HG03521 (cell line): ENCODE measurements at regions not wholly inside any gene's neighbourhood (a gene's known extent, or its start where the extent isn't known, plus 50 kb on each side); places are given as distances from the start of the nearest gene placed in this dataset.
"Not testable (repeated sequence)": the region's sequence is repeated elsewhere in the genome, so short reads cannot be mapped to it uniquely, and the experiment has no call there.

Source experiments
- ATAC-seq: cut with Tn5 transposase; IDR thresholded peaks from one replicate; pipeline ENCODE4 v1.9.1; 2021; ENCODE audit warnings: mild to moderate bottlenecking, moderate library complexity; ENCODE audit not compliant: unreplicated experiment

DNA sequence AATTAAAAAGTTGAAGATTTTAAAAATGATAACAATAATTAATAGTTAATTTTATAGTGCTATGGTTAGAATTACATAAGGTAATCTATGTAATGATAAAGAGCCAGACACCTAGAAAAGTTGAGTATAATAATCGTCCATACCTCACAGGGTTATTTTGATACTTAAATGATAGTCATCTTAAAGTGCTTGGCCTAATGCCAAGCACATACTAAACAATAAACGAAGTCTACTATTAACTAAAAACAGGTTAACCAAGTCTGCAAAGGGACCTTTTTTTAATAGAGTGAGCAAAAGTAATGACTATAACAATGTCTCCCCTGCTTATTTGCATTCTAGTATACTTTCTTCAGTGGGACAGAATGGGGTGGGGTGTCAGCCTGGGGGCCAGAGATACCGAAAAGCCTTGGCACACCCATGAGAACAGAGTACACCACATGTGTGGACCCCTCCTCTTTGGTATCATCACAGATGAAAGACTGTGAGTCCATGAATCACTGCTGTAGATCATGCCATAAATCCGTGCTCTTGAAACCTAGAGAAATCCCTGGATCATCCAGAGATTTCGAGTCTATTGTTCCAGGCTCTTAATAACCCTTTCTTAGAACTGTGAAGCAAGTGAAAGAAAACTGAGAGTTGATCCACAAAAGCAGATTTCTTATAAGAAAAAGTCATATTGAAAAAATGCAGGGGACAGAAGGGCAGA lies 249.5 kb downstream of the PRELID2 start:
- ATAC-seq = no peak

DNA sequence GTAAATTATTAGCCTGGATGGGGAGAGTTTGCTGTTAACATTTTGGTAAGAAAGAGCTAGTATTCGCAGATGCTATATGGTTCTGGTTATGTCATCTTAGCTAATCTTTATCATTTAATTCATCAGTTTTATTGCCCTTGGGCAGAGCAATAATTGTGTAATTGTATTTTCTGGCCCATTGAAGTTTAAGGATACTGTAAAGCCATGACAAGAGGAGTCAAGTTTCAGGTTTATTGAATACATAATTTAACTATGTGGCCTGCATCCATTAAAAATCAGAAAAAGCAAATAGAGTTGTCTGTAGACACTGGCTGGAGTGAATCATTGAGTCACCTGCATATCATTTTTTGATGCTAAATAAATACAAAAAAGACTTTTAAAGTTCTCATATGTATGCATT lies 255.8 kb downstream of the PRELID2 start:
- no peak for ATAC-seq

DNA sequence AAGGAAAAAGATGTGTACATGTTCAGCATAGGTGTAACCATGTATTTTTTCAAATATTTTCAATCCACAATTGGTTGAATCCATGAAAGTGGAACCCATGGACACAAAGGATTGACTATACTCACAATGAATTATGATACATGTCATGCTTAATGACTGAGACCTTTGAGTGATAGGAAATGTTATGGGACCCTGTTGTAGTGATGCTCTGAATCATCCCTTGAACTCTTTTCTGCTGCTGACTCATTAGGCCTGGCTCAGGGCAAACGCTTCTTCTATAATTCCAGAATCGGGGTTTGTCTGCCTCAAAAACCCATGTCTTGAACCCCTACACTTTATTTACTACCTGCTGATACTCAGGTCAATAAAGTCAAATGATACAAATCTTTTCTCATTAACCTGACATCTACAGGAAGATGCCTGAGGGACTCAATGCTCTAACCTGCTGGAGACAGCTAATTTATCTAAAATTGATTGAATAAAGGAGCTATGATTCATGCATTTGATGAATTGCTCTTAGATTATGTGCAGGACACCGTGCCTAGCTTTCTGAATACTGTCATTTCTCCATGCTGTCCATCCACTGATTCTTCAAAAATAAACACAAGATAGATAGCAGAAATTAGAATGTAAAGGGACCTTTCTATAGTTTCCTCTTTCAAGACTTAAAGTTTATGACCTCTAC lies 260.1 kb downstream of the PRELID2 start:
- ATAC-seq = no peak

DNA sequence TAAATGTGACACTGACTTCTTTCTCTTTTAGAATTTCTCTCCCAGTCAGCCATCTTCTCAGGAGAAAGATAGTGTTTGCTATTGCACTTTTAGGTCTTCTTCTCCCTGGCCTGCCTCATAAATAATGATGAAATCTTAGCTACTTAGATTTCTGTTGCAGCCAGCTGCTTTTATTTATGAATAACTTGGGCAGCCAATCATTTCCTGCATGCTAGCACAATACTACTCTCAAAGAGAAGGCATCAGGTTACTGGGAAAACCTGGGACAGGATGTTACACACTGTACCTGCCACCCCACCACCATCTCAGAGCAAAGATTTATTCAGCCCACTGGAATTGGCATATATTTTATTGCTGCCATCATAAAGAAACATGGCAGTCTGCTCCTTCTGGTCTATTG lies 266.6 kb downstream of the PRELID2 start:
- no peak for ATAC-seq

DNA sequence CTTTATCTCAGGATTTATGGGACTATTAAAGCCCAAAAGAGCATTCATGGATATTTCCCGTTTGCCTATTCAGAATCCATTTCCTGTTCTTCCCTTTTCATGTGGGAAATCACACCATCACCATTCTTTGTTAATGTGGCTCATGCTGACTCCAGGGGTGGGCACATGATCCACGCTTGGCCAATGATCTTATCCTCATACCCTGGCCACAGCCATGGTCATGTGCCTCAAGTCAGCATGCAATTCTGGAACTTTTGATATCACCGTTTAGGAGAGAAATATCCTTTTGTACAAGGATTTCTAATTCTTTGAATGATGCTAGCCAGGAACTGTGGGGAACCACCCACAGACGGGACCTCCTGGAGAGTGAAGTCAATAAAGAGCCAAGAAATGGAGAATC lies 272.2 kb downstream of the PRELID2 start:
- no peak for ATAC-seq

DNA sequence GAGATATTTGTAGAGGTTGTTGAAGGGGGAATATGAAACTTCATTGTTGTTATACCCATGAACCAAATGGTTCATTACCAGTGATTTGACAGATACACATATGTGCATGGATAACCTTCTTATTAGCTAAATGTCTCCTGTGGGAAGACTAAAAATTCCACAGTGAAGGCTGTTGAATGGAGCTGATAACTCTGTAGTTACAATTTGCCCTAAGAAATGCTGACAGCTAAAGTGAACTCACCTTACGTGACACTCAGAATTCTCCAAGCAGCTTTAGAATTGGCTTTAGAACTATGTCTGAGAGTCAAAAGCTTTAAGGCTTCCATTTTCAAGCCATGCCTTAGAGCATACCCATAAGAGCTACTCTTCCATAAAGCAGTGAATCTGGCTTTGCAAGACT lies 276.9 kb downstream of the PRELID2 start:
- no peak for ATAC-seq

DNA sequence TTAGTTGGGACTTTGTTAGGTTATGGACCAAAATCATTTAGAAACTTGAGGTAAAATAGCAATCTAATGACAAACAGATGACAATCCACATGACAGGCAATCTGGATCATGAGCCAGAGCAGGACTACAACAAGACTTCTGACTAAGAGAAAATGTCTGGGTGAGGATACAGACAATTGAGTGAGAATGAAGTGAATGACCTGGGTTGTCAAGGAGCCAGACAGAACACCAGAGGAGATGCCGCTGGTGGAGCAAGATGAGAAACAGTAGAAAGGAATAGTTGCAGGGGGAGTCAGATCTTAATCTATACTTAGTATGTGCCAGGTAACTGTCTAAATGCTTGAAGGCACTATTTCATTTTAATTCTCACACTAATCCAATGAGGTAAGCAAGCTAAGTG lies 277.8 kb downstream of the PRELID2 start:
- ATAC-seq = no peak

DNA sequence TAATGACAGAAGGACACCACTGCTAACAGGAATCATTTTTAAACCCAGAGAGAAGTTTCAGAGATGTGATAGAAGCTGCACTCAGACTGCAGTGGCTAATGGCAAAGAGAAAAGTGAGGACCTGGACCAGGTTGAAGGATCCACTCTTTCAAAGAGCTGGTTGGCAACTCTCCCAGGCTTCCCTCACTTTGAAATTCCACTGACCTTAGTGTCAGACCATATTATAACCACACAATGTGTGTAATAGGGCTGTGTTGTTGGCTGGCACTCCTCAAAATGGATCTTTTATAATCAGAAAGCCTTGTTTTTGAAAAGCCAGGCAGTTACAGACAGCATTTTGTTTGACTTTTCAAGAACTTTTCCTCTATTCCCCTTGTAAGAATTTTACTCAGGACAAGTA lies 280.7 kb downstream of the PRELID2 start:
- ATAC-seq = no peak

DNA sequence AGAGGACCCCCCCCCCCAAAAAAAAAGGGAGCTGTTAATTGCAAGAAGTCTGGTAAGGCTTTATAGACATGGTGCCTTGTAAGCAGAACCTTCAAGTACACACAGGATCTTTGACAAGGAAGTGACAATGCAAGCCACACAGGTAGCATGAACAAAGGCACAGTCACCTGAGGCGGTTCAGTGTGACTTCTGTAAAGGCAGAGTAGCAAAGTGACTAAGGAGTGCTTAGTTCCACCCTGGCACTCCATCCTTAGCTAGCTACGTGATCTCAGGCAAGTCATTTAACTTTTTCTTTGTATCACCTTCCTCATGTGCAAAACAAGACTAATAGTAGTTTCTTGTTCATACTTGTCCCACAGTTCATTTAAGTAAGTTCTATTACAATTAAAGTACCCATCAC lies 282.0 kb downstream of the PRELID2 start:
- ATAC-seq = no peak

DNA sequence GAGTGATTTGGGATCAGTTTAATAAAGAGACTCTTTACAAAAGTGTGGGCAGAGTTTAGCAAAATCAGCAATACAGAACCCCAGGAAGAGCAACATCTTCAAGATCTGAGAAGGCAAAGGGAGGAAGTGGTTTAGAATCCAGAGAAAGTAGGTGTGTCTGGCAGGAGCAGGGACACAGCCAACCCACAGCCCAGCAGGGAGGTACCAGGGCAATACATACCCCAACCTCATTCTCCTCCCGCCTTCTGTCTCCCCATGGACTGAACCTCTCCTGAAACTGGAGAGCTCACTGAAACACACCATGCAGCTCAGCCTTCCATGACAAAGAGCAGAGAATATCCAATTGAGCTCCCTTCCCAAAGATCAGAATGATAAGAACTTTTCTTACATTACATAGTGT lies 283.4 kb downstream of the PRELID2 start:
- ATAC-seq = no peak

DNA sequence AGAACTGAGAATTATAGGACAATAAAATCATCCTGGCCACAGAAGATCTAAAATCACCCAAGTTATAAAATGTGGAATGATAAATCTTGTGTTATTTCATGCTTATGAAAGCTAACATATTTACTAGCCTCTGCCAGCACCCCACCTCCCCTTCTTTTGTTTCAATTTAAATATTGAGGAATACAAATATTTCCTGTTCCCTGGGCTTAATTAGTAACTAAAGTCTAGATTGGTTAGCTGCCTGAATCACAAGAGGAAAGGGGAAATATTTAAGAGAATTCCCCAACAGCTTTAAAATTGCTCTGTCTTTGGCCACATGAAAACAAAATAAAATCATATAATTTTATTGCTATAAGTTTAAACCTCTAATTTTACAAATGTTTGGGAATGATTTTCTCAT lies 287.0 kb downstream of the PRELID2 start:
- no peak for ATAC-seq

DNA sequence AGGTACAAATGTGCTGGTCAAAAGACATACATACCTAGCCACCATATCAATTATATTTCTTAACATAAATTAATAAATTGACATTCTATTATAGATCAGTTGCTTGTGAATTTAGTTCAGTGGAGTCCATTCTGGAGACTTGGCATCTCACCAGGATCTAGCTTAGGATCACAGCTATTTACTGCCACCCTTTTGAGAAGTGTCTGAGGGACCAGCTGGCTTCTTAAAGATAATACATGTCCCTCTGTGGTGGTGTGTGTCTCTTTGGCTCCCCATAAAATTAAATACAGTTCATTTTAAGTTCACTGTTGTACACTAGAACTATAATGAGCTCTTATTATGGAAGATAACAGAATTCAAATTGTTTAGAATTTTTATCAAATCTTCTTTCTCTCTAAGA lies 290.7 kb downstream of the PRELID2 start:
- ATAC-seq = no peak

DNA sequence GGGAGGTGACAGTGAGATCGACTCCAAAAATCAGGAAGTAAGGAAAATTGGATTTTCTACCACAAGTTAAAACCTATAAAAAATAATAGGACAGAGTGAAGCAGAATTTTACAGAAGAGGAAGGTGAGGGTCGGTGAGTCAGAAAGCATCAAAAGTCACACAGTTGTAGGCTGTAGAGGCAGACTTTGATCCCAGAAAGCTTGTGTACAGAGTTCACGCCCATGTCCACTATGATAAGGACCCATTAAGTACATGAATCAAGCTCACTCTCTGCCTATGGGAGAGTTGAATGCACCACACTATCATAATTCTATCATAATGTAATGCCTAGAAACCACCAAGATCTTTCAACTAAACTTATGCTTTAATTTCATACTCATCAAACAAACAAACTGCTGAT lies 291.2 kb downstream of the PRELID2 start:
- no peak for ATAC-seq

DNA sequence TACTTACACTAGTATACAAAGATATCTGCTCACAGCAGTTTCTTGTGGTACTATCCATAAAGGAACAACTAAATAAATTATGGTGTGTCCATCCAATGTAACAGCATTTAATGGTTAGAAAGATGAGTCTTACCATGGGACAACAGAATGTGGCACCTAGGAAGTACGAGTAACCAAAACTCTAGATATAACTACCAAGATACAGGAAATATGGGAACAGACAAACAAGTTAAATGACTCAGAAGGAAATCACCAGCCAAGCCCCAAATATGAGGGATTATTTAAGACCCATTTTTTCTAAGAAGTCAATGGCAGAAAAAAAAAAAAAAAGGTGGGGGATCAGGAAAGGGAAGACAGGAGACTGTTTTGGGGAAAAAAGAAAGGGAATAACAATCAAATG lies 294.8 kb downstream of the PRELID2 start:
- ATAC-seq = no peak

DNA sequence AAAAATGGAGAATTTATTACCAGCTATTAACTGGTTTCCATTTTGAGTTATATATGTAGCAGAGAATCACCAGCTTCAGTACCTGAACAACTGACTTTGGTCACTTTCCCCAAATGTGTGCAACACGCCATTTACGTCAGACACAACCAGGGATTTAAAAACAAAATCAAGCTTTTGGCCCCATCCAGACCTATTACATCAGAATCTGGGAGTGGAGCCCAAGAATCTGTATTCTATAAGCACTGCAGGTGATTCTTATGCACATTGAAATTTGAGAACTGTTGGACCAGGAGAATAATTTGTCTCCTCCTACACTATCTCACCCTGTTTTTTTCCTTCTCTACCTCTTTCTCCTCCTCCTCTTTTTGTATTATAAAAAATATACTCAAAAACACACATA lies 295.9 kb downstream of the PRELID2 start:
- ATAC-seq = no peak

DNA sequence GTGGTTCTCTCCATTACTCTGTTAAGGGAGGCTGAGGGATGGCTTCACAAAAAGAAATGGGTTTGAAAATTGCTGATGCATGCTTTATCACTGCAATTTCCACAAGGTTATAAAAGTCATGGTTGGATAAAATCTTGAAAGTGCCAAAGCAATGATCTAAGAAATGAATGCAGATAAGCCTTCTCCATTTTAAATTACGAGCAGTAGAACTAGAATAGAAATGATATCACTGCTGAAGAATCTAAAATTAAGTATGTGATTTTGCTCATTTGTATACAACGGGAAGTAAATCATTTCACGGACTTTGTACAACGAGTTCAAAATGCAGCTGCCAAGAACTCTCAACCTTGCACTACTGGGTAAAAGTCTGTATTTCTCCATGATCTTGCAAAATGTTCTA lies 299.0 kb downstream of the PRELID2 start:
- no peak for ATAC-seq

DNA sequence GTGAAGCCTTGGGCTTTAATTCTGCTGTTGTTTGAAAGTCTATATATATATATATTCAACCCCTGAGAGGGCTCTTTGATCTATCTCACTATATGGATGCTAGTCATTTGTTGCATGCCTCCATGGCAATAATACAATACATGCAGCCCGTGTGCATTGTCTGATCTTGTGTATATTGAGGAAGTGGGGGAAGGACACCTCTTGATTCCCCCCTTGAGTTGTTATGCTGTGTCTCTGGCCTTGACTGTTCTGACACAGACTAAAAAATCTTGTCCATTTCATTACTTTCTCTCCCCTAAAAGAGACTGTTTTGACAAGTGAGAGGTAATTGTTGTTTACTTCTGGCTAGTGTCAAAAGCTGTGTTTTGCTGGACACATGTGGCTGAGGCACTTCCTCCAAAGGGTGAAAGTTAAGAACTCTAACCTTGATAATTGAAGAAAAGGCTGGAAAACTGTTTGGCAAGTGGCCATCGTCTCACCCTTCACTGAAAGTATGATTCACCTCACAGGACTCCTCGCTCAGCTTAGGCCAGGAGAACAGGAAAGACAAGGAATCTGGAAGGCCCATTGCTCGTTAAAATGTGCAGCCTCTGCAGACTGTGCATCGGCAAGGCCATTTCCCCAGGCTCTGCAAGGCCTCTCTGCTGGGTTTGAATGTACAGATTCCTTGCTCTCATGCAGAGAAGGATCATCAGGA lies 304.0 kb downstream of the PRELID2 start:
- no peak for ATAC-seq

DNA sequence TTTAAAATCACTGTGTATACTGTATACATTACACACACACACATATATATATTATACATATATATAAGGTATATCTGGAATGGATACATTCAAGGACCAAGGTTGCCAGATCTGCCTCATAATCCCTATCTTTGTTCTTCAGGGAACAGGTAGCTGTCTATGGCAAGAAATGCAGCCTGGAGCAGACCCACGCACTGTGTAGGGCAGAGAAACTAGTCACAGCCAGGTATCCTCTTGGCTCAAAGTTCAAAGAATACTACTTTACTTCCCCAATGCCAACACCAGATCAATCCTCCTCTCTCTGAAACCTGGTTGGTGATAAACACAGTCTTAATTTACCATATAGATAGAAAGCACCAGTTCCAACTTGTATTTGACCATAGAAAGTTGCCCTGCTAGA lies 313.6 kb downstream of the PRELID2 start:
- no peak for ATAC-seq

DNA sequence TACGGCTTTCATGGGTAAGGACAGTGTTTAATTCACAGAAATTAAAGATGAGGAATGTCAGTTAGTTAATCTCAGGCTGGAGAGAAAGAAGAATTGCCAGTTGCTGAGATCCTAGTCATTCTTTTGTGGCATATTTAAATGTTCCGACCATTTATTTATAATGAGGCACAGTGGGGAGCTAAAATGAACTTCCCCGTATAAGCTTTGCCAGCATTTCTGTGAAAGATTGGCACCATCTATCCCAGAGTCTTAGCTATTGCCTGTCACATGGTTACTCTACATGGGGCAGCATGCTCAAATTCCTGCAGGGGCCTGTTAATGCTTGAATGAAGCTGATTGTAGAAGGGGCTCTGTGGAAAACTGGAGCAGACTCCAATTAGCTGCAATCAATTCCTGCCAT lies 314.1 kb downstream of the PRELID2 start:
- ATAC-seq = no peak

DNA sequence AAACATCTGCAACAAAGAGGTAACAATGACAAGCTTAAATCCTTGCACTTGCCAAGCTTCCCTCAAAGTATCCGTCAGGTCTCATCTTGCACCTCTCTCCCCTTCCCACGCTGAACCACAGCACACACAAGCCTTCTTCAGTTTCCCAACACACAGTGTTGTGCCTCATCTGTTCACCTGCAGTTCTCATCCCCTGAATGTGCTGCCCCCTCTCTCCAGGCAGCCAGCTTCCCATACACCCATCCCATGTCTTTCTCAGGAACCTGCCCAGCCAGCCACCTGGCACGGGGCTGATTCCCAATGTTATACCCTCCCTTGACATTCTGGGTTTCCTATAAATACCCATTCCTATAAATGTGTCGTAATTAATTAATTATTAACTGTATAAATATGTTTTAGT lies 314.8 kb downstream of the PRELID2 start:
- no peak for ATAC-seq

DNA sequence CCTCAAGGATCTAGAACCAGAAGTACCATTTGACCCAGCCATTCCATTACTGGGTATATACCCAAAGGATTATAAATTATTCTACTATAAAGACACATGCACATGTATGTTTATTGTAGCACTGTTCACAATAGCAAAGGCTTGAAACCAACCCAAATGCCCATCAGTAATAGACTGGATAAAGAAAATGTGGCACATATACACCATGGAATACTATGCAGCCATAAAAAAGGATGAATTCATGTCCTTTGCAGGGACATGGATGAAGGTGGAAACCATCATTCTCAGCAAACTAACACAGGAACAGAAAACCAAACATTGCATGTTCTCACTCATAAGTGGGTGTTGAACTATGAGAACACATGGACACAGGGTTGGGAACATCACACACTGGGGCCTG lies 317.6 kb downstream of the PRELID2 start:
- not testable (repeated sequence) for ATAC-seq

DNA sequence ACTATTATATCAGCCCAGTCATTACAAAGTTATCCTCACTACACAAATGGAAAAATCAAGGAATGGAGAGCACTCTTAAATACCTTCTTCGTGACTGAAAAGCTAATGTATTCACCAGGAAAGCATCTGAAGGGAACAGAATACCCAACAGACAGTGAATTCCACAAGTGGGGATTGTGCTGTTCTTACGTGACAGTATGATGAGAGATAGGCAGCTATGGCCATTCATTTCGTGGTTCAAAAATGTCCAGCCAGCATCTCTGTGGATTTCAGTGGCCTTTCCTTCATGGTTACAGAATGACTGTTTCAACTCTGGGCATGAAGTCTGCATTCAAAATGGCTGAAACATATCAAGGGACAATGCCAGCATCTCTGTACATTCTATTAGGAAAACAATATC lies 323.8 kb downstream of the PRELID2 start:
- no peak for ATAC-seq
